ENCODE measurements at regions not wholly inside any gene's neighbourhood (a gene's known extent, or its start where the extent isn't known, plus 50 kb on each side); places are given as distances from the start of the nearest gene placed in this dataset.

DNA sequence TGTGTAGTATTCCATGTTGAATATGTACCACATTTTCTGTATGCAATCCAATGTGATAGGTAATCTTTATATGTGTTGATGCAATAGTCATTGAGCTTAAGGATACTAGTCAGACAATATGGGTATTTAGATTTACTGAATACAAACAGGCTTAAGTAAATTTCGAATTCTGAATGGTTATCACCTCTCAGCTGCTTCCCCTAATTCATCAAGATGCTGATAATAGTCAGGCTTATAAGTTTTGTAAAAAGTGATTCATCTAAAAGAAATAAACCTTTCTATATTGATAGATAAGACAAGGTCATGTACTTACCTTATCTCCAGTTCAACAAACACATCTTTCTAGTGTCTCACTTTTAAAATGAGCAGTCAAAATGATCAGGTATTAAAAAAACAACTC, 205.5 kb downstream of the CASP12 start:
- FAIRE-seq = no peak

More for the DNA sequence above, 205.5 kb downstream of the CASP12 start:
- ChIA-PET CTCF (ENCODE audit: low intra/inter-chr PET ratio, low total read pairs) (no interaction called here), POLR2A (no interaction called here)
- no peaks in the 10 kb centered on the region for H3K27me3 ChIP-seq (ENCODE audit: control insufficient read depth in 1 of 2, insufficient read depth in 2 of 2, low read length in 2 of 2)
- intact Hi-C loops (cut with micrococcal nuclease; ENCODE audit: unreplicated experiment) = no loop called here
- no peak overlapping the region for H3K9ac ChIP-seq (ENCODE audit: insufficient read depth, low read depth, low read length)
- H3K4me2 ChIP-seq (ENCODE audit: low read depth, low read length) = no peak overlapping the region
- H3K36me3 ChIP-seq (replicated peaks in 1 of 2; ENCODE audit: control insufficient read depth in 1 of 2, insufficient read depth in 2 of 2, low read length in 2 of 2) = no peaks in the 10 kb centered on the region
- H2AFZ ChIP-seq (ENCODE audit: low read length) = no peak overlapping the region
- no peak for DNase-seq (ENCODE audit: low spot score)
- no peak overlapping the region for H3K27ac ChIP-seq (ENCODE audit: extremely low read length, insufficient read depth, low read length)
- BruUV-seq (replicated peaks) = no TSS peak
- H3K79me2 ChIP-seq (ENCODE audit: insufficient read depth, low read length) = no peaks in the 10 kb centered on the region
- H4K20me1 ChIP-seq (ENCODE audit: insufficient read depth, low read length) = no peaks in the 10 kb centered on the region
- H3K4me1 ChIP-seq (ENCODE audit: insufficient read depth, low read length) = no peaks in the 10 kb centered on the region
- WGBS (ENCODE audit: low lambda C conversion rate) = 0% methylated on average over 1 of the region's 1 CpG
- in situ Hi-C loops (cut with HindIII; ENCODE audit: extremely low pct_ligation_motif_present, low pct_unique_long_range_greater_than_20kb) = no loop called here
- H3K4me3 ChIP-seq (replicated peaks in 1 of 3; ENCODE audit: insufficient read depth in 1 of 3, low read depth in 2 of 3, low read length in 3 of 3) = no peak overlapping the region
- H3K9me3 ChIP-seq (ENCODE audit: low read length) = no peaks in the 10 kb centered on the region
- TF ChIP-seq ZSCAN21 (CRISPR knock-in tag; IDR thresholded peaks at IDR 0.05; ENCODE audit: borderline replicate concordance) = no peak
- TF ChIP-seq ZNF501 (CRISPR knock-in tag; IDR thresholded peaks at IDR 0.05) = no peak
- TF ChIP-seq RFXANK (CRISPR knock-in tag; IDR thresholded peaks at IDR 0.05) = no peak
- no peak for TF ChIP-seq SAFB2 (CRISPR knock-in tag; IDR thresholded peaks at IDR 0.05; ENCODE audit: borderline replicate concordance, low read depth)
- no peak for TF ChIP-seq ZNF460 (CRISPR knock-in tag; IDR thresholded peaks at IDR 0.05; ENCODE audit: borderline replicate concordance)
- TF ChIP-seq, protein P1, sequence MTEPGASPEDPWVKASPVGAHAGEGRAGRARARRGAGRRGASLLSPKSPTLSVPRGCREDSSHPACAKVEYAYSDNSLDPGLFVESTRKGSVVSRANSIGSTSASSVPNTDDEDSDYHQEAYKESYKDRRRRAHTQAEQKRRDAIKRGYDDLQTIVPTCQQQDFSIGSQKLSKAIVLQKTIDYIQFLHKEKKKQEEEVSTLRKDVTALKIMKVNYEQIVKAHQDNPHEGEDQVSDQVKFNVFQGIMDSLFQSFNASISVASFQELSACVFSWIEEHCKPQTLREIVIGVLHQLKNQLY (CRISPR knock-in tag; IDR thresholded peaks at IDR 0.05) = no peak
- TF ChIP-seq, protein P2, sequence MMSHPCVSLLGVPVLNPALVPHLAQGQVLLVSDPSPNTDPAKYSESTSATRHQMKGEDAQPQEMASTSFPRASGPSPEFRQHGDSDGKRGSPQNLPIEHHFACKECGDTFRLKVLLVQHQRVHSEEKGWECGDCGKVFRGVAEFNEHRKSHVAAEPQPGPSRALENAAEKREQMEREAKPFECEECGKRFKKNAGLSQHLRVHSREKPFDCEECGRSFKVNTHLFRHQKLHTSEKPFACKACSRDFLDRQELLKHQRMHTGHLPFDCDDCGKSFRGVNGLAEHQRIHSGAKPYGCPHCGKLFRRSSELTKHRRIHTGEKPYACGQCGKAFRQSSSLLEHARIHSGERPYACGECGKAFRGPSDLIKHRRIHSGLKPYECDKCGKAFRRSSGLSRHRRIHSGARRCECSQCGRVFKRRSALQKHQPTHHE (CRISPR knock-in tag; IDR thresholded peaks at IDR 0.05; ENCODE audit: borderline replicate concordance) = no peak
- TF ChIP-seq MYC (CRISPR knock-in tag; IDR thresholded peaks at IDR 0.05; ENCODE audit: borderline replicate concordance) = no peak
- no peak for TF ChIP-seq ZNF225 (CRISPR knock-in tag; IDR thresholded peaks at IDR 0.05)
- TF ChIP-seq, protein P3, sequence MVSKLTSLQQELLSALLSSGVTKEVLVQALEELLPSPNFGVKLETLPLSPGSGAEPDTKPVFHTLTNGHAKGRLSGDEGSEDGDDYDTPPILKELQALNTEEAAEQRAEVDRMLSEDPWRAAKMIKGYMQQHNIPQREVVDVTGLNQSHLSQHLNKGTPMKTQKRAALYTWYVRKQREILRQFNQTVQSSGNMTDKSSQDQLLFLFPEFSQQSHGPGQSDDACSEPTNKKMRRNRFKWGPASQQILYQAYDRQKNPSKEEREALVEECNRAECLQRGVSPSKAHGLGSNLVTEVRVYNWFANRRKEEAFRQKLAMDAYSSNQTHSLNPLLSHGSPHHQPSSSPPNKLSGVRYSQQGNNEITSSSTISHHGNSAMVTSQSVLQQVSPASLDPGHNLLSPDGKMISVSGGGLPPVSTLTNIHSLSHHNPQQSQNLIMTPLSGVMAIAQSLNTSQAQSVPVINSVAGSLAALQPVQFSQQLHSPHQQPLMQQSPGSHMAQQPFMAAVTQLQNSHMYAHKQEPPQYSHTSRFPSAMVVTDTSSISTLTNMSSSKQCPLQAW (CRISPR knock-in tag; IDR thresholded peaks at IDR 0.05) = no peak
- TF ChIP-seq GABPB1 (CRISPR knock-in tag; IDR thresholded peaks at IDR 0.05) = no peak
- TF ChIP-seq, protein P4, sequence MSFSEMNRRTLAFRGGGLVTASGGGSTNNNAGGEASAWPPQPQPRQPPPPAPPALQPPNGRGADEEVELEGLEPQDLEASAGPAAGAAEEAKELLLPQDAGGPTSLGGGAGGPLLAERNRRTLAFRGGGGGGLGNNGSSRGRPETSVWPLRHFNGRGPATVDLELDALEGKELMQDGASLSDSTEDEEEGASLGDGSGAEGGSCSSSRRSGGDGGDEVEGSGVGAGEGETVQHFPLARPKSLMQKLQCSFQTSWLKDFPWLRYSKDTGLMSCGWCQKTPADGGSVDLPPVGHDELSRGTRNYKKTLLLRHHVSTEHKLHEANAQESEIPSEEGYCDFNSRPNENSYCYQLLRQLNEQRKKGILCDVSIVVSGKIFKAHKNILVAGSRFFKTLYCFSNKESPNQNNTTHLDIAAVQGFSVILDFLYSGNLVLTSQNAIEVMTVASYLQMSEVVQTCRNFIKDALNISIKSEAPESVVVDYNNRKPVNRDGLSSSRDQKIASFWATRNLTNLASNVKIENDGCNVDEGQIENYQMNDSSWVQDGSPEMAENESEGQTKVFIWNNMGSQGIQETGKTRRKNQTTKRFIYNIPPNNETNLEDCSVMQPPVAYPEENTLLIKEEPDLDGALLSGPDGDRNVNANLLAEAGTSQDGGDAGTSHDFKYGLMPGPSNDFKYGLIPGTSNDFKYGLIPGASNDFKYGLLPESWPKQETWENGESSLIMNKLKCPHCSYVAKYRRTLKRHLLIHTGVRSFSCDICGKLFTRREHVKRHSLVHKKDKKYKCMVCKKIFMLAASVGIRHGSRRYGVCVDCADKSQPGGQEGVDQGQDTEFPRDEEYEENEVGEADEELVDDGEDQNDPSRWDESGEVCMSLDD (CRISPR knock-in tag; IDR thresholded peaks at IDR 0.05; ENCODE audit: borderline replicate concordance) = no peak
- TF ChIP-seq PAF1 (CRISPR knock-in tag; IDR thresholded peaks at IDR 0.05) = no peak
- ATAC-seq = no peak
